ENCODE measurements at regions not wholly inside any gene's neighbourhood (a gene's known extent, or its start where the extent isn't known, plus 50 kb on each side); places are given as distances from the start of the nearest gene placed in this dataset.

DNA sequence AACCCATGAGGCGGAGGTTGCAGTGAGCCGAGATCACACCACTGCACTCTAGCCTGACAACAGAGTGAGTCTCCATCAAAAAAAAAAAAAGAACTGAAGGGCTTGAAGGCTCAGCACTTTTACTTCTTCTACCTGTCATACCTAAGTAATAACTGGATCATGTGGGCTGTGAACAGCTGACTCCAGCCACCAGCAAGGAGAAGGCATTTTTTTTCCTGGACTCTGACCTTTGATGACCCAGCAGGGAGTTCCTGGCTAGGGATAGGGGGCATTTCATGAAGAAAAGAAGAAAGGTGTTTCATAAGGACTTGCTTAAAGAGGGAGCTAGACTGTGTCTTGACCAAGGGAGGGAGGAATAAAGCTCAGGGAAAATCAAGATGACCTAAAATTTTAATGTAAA is 266.0 kb downstream of the ZNF621 start:
- Histone ChIP-seq H3K27ac (ENCODE audit: insufficient read length, low read depth, low read length) (no peak overlapping the region), H2AFZ (ENCODE audit: low read length) (no peak overlapping the region), H4K91ac (ENCODE audit: insufficient read length, low read depth, low read length) (no peak overlapping the region), H3K79me1 (ENCODE audit: insufficient read depth, low read depth, low read length, poor library complexity, severe bottlenecking) (no peaks in the 10 kb centered on the region), H4K20me1 (ENCODE audit: control insufficient read depth, insufficient read depth, insufficient read length) (no peaks in the 10 kb centered on the region), H3K18ac (ENCODE audit: insufficient read length, low read depth, low read length) (no peak overlapping the region), H3K4me1 (ENCODE audit: insufficient read depth, low read length) (no peaks in the 10 kb centered on the region), H3K4me2 (ENCODE audit: insufficient read depth, insufficient read length, low read length) (no peak overlapping the region), H3K79me2 (ENCODE audit: insufficient read depth, low read length) (0 out of 2 replicates have a peak, but pooled peaks cover 1% of the 10 kb centered on the region), H2BK5ac (ENCODE audit: insufficient read length, low read length) (no peak overlapping the region), H2BK15ac (ENCODE audit: low read depth, low read length) (no peak overlapping the region), H2BK20ac (ENCODE audit: low read depth, low read length, poor library complexity, severe bottlenecking) (no peak overlapping the region), H3K56ac (ENCODE audit: insufficient read length, low read depth, low read length) (no peak overlapping the region), H2AK5ac (ENCODE audit: insufficient read length, low read length) (no peak overlapping the region), H4K5ac (ENCODE audit: insufficient read length, low read depth, low read length) (no peak overlapping the region), H3K14ac (ENCODE audit: insufficient read depth, low read length) (no peak overlapping the region), H3K27me3 (ENCODE audit: insufficient read depth, low read length) (no peaks in the 10 kb centered on the region), H3T11ph (ENCODE audit: low read length) (no peak overlapping the region), H2BK120ac (ENCODE audit: low read depth, low read length, poor library complexity, severe bottlenecking) (no peak overlapping the region), H3K23ac (ENCODE audit: insufficient read length, low read depth, low read length) (no peak overlapping the region), H3K4ac (ENCODE audit: low read depth, low read length) (no peak overlapping the region), H2BK12ac (ENCODE audit: insufficient read length, low read depth, low read length) (no peak overlapping the region), H4K8ac (replicated peaks; ENCODE audit: insufficient read length, low read depth, low read length) (no peak overlapping the region), H3K9me3 (ENCODE audit: control insufficient read depth, low read depth, low read length) (no peaks in the 10 kb centered on the region), H3K23me2 (ENCODE audit: insufficient read length, low read depth, low read length, poor library complexity, severe bottlenecking) (no peaks in the 10 kb centered on the region), H3K9ac (ENCODE audit: extremely low read depth, insufficient read length, low read length) (no peak overlapping the region)
- WGBS (ENCODE audit: extremely low coverage, insufficient read length, low lambda C conversion rate): no CpG with 5 or more reads among the region's 2 CpGs
- H3K36me3 Mint-ChIP-seq (ENCODE audit: insufficient read depth in 1 of 3, low read depth in 3 of 3): no peaks in the 10 kb centered on the region; a peak in 2 of 7 replicates
- H3K4me3 Mint-ChIP-seq: no peak overlapping the region
- H3K4me1 Mint-ChIP-seq: no peaks in the 10 kb centered on the region
- H3K27ac Mint-ChIP-seq: peak overlapping the region in 1 of 3 experiments; percentile 34; a peak in 1 of 7 replicates
- peaks cover 1% of the 10 kb centered on the region for H3K27me3 Mint-ChIP-seq (ENCODE audit: low read depth)
- peaks cover 0 to 15% of the 10 kb centered on the region in 2 experiments; a peak in 3 of 5 replicates for H3K9me3 Mint-ChIP-seq
- no peak for TF ChIP-seq CTCF (conservative IDR thresholded peaks at IDR 0.05)
- no peak for DNase-seq

All from H9 (cell line).